A549 (cell line): ENCODE measurements at regions not wholly inside any gene's neighbourhood (a gene's known extent, or its start where the extent isn't known, plus 50 kb on each side); places are given as distances from the start of the nearest gene placed in this dataset.

Source experiments
- CHD2 ChIP-seq: fragments of 150-350 bp; IDR thresholded peaks from 2 replicates; pipeline ENCODE4 v1.6.1; 2014; ENCODE audit warnings: low read length; ENCODE audit not compliant: partially characterized antibody
- CTCF ChIP-seq: fragments of >200 bp; sonication (Bioruptor Twin); formaldehyde crosslinking; IDR thresholded peaks from 3 replicates; pipeline ENCODE4 v1.5.1; 2016
- E2F6 ChIP-seq: IDR thresholded peaks from 2 replicates; pipeline ENCODE4 v1.6.1; 2012; ENCODE audit warnings: low read depth, borderline replicate concordance
- EP300 ChIP-seq, 2 experiments: fragments of >200 bp; sonication (Bioruptor Twin); formaldehyde crosslinking; IDR thresholded peaks; 2 replicates in 1 of 2; 3 replicates in 1 of 2; pipeline ENCODE4 v1.6.1; 2016 to 2017
- HES2 ChIP-seq: fragments of >200 bp; sonication (Bioruptor Twin); formaldehyde crosslinking; IDR thresholded peaks from 2 replicates; pipeline ENCODE4 v1.6.1; 2016
- POLR2A ChIP-seq: IDR thresholded peaks from 2 replicates; pipeline ENCODE4 v1.6.1; 2012; ENCODE audit warnings: mild to moderate bottlenecking, low read length
- RCOR1 ChIP-seq: fragments of 150-350 bp; IDR thresholded peaks from 2 replicates; pipeline ENCODE4 v1.6.1; 2014; ENCODE audit warnings: antibody characterized with exemption, low read length, low read depth
- REST ChIP-seq: fragments of 200-600 bp; sonication (generic); IDR thresholded peaks from 2 replicates; pipeline ENCODE4 v1.6.1; 2016; ENCODE audit warnings: antibody characterized with exemption, mild to moderate bottlenecking, moderate library complexity
- RFX5 ChIP-seq: fragments of 450-650 bp; IDR thresholded peaks from 2 replicates; pipeline ENCODE4 v1.7.1; 2014; ENCODE audit warnings: antibody characterized with exemption, mild to moderate bottlenecking, moderate library complexity
- ZNF302 ChIP-seq: fragments of 250-450 bp; sonication (Bioruptor Pico); IDR thresholded peaks from 2 replicates; pipeline ENCODE4 v1.9.0; 2021; ENCODE audit warnings: inconsistent platforms, mild to moderate bottlenecking, moderate library complexity

GRCh38 chr15:70167155-70167554 is 69.4 kb upstream of the TLE3 start:
- no peak for TF ChIP-seq CTCF
- no peak for TF ChIP-seq CHD2
- no peak for TF ChIP-seq EP300 (IDR thresholded peaks at IDR 0.05)
- TF ChIP-seq HES2 = no peak
- no peak for TF ChIP-seq RCOR1
- TF ChIP-seq POLR2A = no peak
- TF ChIP-seq RFX5 = no peak
- TF ChIP-seq REST = no peak
- no peak for TF ChIP-seq ZNF302 (CRISPR knock-in tag)
- no peak for TF ChIP-seq E2F6
